ENCODE measurements at regions not wholly inside any gene's neighbourhood (a gene's known extent, or its start where the extent isn't known, plus 50 kb on each side); places are given as distances from the start of the nearest gene placed in this dataset.

DNA sequence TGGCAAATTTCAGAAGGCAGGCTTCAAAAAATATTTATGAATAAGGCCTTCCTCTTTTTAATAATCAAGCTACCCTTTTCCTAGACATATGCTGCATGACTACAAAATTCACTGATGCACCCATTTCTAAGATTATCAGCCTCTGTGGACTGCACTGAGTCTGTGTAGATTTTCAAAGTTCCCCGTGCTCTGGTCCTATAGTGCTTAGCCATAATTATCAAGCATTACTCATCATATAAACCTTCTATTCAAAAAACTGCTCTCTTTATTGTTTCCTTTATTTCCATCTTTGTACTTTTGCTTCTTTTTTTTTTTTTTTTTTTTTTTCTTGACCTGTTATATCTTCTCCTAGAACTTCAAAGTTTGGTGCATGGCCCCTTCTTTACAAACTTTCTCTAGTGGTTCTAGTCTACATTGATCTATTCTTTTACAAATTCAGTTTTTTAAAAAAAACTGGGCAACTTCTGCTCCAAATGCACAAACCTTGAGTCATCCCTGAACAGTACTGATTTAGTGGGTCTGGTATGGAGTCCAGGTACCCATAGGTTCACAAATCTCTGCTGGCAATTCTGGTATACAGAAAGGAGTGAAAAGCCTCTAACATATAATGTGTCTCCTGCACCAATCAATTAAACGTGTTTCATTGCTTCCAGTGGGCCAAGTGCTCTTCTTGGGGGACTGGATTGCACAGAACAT lies 481.9 kb downstream of the NUP35 start:
- TF ChIP-seq POLR2AphosphoS5 (IDR thresholded peaks at IDR 0.05; ENCODE audit: low read depth, low read length) (no peak), TAF1 (IDR thresholded peaks at IDR 0.05; ENCODE audit: borderline replicate concordance, low read depth, low read length) (no peak)
- FAIRE-seq, result no peak
- DNase-seq (ENCODE audit: insufficient read length), result no peak

GRCh38 chr2:183606718-183607085 lies 482.5 kb downstream of the NUP35 start:
- no peak for TF ChIP-seq TAF1 (IDR thresholded peaks at IDR 0.05; ENCODE audit: borderline replicate concordance, low read depth, low read length)
- TF ChIP-seq POLR2A (IDR thresholded peaks at IDR 0.05; ENCODE audit: low read depth, low read length), result no peak
- TF ChIP-seq POLR2AphosphoS5 (IDR thresholded peaks at IDR 0.05; ENCODE audit: low read depth, low read length), result no peak
- FAIRE-seq (no peak), DNase-seq (ENCODE audit: insufficient read length) (no peak)

DNA sequence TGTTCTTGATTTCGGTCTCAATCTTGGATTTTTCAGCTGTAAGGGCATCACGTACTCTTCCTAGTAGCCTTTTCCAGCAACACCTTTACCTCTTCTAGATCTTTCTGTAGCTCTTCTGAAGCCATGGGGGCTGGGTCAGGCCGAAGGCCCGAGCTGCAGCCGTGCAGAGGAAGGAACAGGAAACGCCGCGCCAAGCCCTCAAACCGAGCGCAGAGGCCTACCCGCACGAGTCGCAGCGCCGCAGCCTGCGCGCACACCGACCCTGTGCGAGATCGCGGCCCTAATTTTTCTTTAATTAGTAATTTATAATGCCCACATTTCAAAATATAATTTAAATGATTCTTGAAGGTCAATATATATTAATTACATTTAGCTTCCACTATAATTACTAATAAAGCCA lies 483.8 kb downstream of the NUP35 start:
- no peak for DNase-seq (ENCODE audit: insufficient read length)
- FAIRE-seq, result no peak
- TF ChIP-seq POLR2A (IDR thresholded peaks at IDR 0.05; ENCODE audit: low read depth, low read length), result no peak

GRCh38 chr2:183608747-183609146 lies 484.5 kb downstream of the NUP35 start:
- DNase-seq (ENCODE audit: insufficient read length) (no peak), FAIRE-seq (no peak)
- TF ChIP-seq POLR2AphosphoS5 (IDR thresholded peaks at IDR 0.05; ENCODE audit: low read depth, low read length) (no peak), POLR2A (IDR thresholded peaks at IDR 0.05; ENCODE audit: low read depth, low read length) (no peak), TAF1 (IDR thresholded peaks at IDR 0.05; ENCODE audit: borderline replicate concordance, low read depth, low read length) (no peak)

DNA sequence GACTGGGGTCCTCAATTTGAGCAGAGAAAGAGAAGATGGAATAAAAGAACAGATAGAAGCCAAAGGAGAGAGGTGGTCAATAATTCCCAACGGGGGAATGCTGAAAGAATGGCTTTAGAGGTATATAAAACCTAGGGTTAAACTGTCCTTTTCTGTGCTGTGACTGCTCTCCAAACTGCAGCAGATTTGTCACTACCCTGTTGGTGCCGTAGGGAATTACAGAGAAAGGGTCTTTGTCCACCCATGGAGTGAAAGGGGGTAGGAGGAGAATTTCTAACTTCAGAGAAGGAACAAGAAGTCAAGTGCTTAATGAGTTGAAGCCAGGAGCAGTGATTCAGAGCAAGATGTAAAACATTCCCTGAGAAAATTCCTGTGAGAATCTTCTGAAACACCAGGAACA lies 486.5 kb downstream of the NUP35 start:
- TF ChIP-seq POLR2AphosphoS5 (IDR thresholded peaks at IDR 0.05; ENCODE audit: low read depth, low read length), result no peak
- TF ChIP-seq POLR2A (IDR thresholded peaks at IDR 0.05; ENCODE audit: low read depth, low read length), result no peak
- no peak for TF ChIP-seq TAF1 (IDR thresholded peaks at IDR 0.05; ENCODE audit: borderline replicate concordance, low read depth, low read length)
- no peak for DNase-seq (ENCODE audit: insufficient read length)
- no peak for FAIRE-seq

DNA sequence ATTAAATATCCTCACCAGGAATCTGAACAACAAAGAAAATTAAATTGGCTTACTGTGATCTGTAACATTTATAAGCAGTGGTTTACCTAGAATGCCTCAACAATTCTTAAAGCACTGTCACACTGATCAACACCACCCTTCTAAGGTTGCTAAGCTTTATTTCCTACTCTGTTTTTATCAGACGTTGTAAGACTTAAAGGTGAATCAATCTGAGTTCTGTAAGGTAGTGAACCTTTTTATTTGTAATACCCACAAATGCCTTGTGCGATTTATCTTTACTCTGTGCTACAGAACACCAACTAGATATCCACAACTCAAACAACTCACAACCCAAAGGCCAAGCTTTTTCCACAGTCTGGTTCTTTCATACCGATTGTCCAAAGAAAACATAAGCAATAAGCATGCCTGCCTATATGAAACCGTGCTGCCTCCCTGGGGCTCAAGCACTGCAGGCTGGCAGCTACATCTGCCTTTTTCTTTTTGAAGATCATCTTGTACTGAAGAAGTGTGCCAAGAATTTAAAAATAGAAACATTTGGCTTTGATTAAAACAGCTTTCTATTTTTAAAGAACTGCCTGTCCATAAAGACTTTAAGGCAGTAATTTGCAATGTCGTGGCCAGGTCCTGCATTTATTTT lies 490.7 kb downstream of the NUP35 start:
- TF ChIP-seq TAF1 (IDR thresholded peaks at IDR 0.05; ENCODE audit: borderline replicate concordance, low read depth, low read length) (no peak), POLR2AphosphoS5 (IDR thresholded peaks at IDR 0.05; ENCODE audit: low read depth, low read length) (no peak), POLR2A (IDR thresholded peaks at IDR 0.05; ENCODE audit: low read depth, low read length) (no peak)
- no peak for DNase-seq (ENCODE audit: insufficient read length)
- no peak for FAIRE-seq

DNA sequence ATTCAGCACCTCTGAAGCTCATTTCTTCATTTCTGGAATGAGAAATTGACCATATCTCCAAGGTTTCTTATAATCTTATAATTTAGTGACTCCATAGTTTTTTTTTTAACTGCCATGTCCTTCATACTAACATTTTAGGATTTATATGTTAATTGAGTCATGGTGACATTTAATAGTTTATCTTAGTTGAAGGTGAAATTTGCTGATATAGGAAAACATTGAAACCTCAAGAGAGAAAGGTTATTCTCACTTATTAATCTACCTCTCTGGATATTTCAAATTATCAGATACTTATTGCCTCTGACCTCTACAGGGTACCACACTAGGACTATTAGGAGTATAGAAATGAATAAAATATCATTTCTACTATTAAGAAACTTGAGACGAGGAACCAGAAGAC lies 499.0 kb downstream of the NUP35 start:
- FAIRE-seq (no peak), DNase-seq (ENCODE audit: insufficient read length) (no peak)
- TF ChIP-seq TAF1 (IDR thresholded peaks at IDR 0.05; ENCODE audit: borderline replicate concordance, low read depth, low read length) (no peak), POLR2AphosphoS5 (IDR thresholded peaks at IDR 0.05; ENCODE audit: low read depth, low read length) (no peak), POLR2A (IDR thresholded peaks at IDR 0.05; ENCODE audit: low read depth, low read length) (no peak)

DNA sequence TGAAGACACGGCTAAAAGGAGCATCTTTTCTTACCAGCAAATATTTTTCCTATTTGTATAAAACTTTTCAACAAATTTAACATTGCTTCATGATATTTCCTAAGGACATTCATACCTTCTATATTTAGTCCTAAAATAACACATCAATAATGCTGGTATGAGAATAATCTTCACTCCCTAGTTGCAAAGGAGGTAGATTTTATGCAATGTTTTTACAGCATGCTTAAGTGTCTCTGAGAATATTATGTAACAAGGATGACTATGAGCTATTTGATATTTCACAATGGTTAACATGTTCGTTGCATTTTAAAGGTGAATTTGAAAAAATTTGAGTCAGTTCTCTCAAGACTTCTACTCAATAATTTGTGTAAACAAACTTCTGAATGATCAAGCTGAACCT lies 506.7 kb downstream of the NUP35 start:
- DNase-seq (ENCODE audit: insufficient read length) (no peak), FAIRE-seq (no peak)
- TF ChIP-seq TAF1 (IDR thresholded peaks at IDR 0.05; ENCODE audit: borderline replicate concordance, low read depth, low read length) (no peak), POLR2AphosphoS5 (IDR thresholded peaks at IDR 0.05; ENCODE audit: low read depth, low read length) (no peak), POLR2A (IDR thresholded peaks at IDR 0.05; ENCODE audit: low read depth, low read length) (no peak)

DNA sequence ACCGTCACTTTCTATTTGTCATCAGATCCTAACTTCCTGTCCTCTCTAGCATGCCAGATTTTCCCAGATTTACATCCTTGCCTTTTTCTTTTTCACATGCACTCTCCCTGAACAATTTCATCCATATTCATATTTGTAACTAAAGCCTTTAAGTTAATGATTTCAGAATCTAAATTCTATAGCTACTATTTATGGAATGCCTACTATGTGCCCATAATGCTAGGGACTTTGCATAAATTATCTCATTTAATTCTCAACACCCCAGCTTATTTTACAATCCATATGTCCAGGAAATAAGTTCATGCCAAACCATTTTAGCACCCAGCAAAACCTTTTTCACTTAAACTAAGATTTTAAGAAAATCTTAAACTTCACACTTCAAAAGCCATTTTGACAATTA lies 531.9 kb downstream of the NUP35 start:
- DNase-seq (ENCODE audit: insufficient read length), result no peak
- no peak for TF ChIP-seq TAF1 (IDR thresholded peaks at IDR 0.05; ENCODE audit: borderline replicate concordance, low read depth, low read length)
- no peak for TF ChIP-seq POLR2A (IDR thresholded peaks at IDR 0.05; ENCODE audit: low read depth, low read length)
- TF ChIP-seq POLR2AphosphoS5 (IDR thresholded peaks at IDR 0.05; ENCODE audit: low read depth, low read length), result no peak
- no peak for FAIRE-seq

DNA sequence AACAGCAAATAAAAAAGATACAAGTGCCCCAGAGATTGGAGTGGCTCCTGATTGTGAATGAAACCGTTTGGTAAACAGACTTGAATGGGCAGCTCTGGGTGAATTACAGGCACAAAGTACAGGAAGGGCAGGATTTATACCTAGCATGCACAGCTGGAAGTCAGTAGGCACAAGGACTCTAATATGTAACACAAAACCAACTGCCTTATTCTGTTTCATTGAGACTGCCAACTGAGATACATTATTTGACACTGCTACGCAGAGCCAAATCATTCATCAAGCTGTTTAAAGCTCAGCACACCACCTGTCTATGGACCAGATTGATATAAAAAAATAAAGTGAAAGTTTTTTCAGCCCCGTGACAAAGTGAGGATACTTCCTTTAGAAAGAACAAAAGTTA lies 541.2 kb downstream of the NUP35 start:
- TF ChIP-seq POLR2A (IDR thresholded peaks at IDR 0.05; ENCODE audit: low read depth, low read length) (no peak), POLR2AphosphoS5 (IDR thresholded peaks at IDR 0.05; ENCODE audit: low read depth, low read length) (no peak), TAF1 (IDR thresholded peaks at IDR 0.05; ENCODE audit: borderline replicate concordance, low read depth, low read length) (no peak)
- FAIRE-seq, result no peak
- no peak for DNase-seq (ENCODE audit: insufficient read length)

DNA sequence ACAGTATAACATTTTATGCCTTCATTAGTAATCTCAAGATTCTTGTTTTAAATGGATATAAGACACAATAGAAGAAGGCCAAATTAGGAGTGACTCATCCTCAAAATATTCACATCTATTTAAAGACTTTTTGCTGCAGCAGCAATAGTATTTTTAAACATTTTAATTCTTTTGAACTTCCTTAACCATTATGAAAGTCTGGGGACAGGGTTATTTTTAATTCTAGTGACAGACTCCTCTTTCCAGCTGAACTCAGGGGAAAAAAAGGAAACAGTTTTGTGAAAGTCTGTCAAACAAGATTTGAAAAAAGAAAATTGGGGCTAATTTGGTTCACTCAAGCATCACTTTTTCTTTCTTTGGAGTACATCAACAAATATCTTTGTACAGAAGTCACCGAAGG lies 541.8 kb downstream of the NUP35 start:
- FAIRE-seq (no peak), DNase-seq (ENCODE audit: insufficient read length) (no peak)

GRCh38 chr2:183671233-183671632 lies 547.0 kb downstream of the NUP35 start:
- no peak for DNase-seq (ENCODE audit: insufficient read length)
- TF ChIP-seq POLR2AphosphoS5 (IDR thresholded peaks at IDR 0.05; ENCODE audit: low read depth, low read length), result no peak
- TF ChIP-seq TAF1 (IDR thresholded peaks at IDR 0.05; ENCODE audit: borderline replicate concordance, low read depth, low read length), result no peak
- no peak for TF ChIP-seq POLR2A (IDR thresholded peaks at IDR 0.05; ENCODE audit: low read depth, low read length)
- no peak for FAIRE-seq

More for the DNA sequence above, 541.8 kb downstream of the NUP35 start:
- TF ChIP-seq POLR2AphosphoS5 (IDR thresholded peaks at IDR 0.05; ENCODE audit: low read depth, low read length) (no peak), POLR2A (IDR thresholded peaks at IDR 0.05; ENCODE audit: low read depth, low read length) (no peak), TAF1 (IDR thresholded peaks at IDR 0.05; ENCODE audit: borderline replicate concordance, low read depth, low read length) (no peak)
